H1 (cell line): ENCODE measurements at regions not wholly inside any gene's neighbourhood (a gene's known extent, or its start where the extent isn't known, plus 50 kb on each side); places are given as distances from the start of the nearest gene placed in this dataset.

Experiments used
- CTCF ChIA-PET: fragments of 300-600 bp; sonication (Branson Sonifier 250); formaldehyde crosslinking; loops from one replicate; lab custom pipeline; 2021; ENCODE audit not compliant: partially characterized antibody; lab: Charles Lee
- POLR2A ChIA-PET: fragments of 300-600 bp; sonication (Branson Sonifier 250); formaldehyde crosslinking; loops from one replicate; lab custom pipeline; 2021; ENCODE audit warnings: inconsistent platforms; ENCODE audit not compliant: partially characterized antibody; lab: Charles Lee
- DNase-seq, 2 experiments: peaks; one replicate each; pipeline versions ENCODE4 v3.0.0 to v3.0.0-alpha.2; 2010 to 2022; ENCODE audit warnings: low spot score in 2 of 2, low read depth in 1 of 2, mixed read lengths in 1 of 2
- FAIRE-seq: peaks from 2 replicates; lab custom pipeline; 2011; peaks lifted over from hg19 to GRCh38; lab: Jason Lieb, UNC
- H2AFZ ChIP-seq: 2 replicates; pipeline ENCODE4 v1.8.1; 2012; ENCODE audit warnings: low read length, inconsistent platforms
- H2AK5ac ChIP-seq: 2 replicates; pipeline ENCODE4 v1.6.1; 2013; ENCODE audit warnings: low read depth, low read length
- H2BK120ac ChIP-seq: replicated peaks from 2 replicates; pipeline ENCODE3; 2013; ENCODE audit warnings: low read depth, low read length, inconsistent platforms
- H2BK12ac ChIP-seq: 2 replicates; pipeline ENCODE4 v1.6.1; 2013; ENCODE audit warnings: low read depth, low read length
- H2BK15ac ChIP-seq: 2 replicates; pipeline ENCODE4 v1.6.1; 2013; ENCODE audit warnings: low read length
- H2BK20ac ChIP-seq: 2 replicates; pipeline ENCODE4 v1.6.1; 2013; ENCODE audit warnings: low read length
- H2BK5ac ChIP-seq: 2 replicates; pipeline ENCODE4 v1.6.1; 2013; ENCODE audit warnings: low read depth, low read length
- H3K14ac ChIP-seq: 2 replicates; pipeline ENCODE4 v1.6.1; 2013; ENCODE audit warnings: inconsistent platforms; ENCODE audit not compliant: insufficient read length
- H3K18ac ChIP-seq: 2 replicates; pipeline ENCODE4 v1.6.1; 2013; ENCODE audit warnings: low read length; ENCODE audit errors: extremely low read depth
- H3K23ac ChIP-seq: 2 replicates; pipeline ENCODE4 v1.6.1; 2013; ENCODE audit warnings: inconsistent platforms; ENCODE audit not compliant: insufficient read length
- H3K23me2 ChIP-seq: 2 replicates; pipeline ENCODE4 v1.6.1; 2013; ENCODE audit warnings: low read depth, low read length
- H3K27ac ChIP-seq: 2 replicates; pipeline ENCODE4 v1.6.1; 2011; ENCODE audit warnings: low read depth, low read length, inconsistent platforms
- H3K27me3 ChIP-seq, 4 experiments: replicated peaks in 1 of 4; 1 replicate in 1 of 4; 2 replicates in 3 of 4; pipeline versions ENCODE4 v1.6.1 to v1.8.1; 2011 to 2013; ENCODE audit warnings: low read length in 3 of 4, mild to moderate bottlenecking in 3 of 4, inconsistent platforms in 2 of 4, mixed read lengths in 2 of 4, moderate library complexity in 1 of 4; ENCODE audit not compliant: control insufficient read depth in 3 of 4, insufficient read depth in 3 of 4; ENCODE audit errors: extremely low read depth in 1 of 4
- H3K36me3 ChIP-seq, 4 experiments: 2 replicates each; pipeline versions ENCODE4 v1.6.1 to v1.8.1; 2011 to 2013; ENCODE audit warnings: mild to moderate bottlenecking in 4 of 4, low read length in 3 of 4, moderate library complexity in 2 of 4, control low read depth in 1 of 4, inconsistent platforms in 1 of 4; ENCODE audit not compliant: insufficient read depth in 4 of 4, control insufficient read depth in 2 of 4
- H3K4ac ChIP-seq: replicated peaks from 2 replicates; pipeline ENCODE3; 2013; ENCODE audit warnings: low read length, low read depth, mixed read lengths, inconsistent platforms; ENCODE audit not compliant: insufficient read length
- H3K4me1 ChIP-seq, 4 experiments: replicated peaks in 1 of 4; 1 replicate in 1 of 4; 2 replicates in 3 of 4; pipeline versions ENCODE4 v1.6.1 to v1.8.1; 2011 to 2013; ENCODE audit warnings: low read length in 3 of 4, inconsistent platforms in 2 of 4, mixed read lengths in 1 of 4; ENCODE audit not compliant: insufficient read depth in 4 of 4, control insufficient read depth in 3 of 4
- H3K4me2 ChIP-seq, 2 experiments: 2 replicates each; pipeline versions ENCODE4 v1.6.1 to v1.8.1; 2011 to 2013; ENCODE audit warnings: low read depth in 2 of 2, low read length in 2 of 2, control low read depth in 1 of 2, inconsistent platforms in 1 of 2, mild to moderate bottlenecking in 1 of 2; ENCODE audit not compliant: insufficient read depth in 1 of 2
- H3K4me3 ChIP-seq, 4 experiments: fragments of 200-600, 300-600 bp in 1 of 4; sonication (generic), shearing (Covaris generic), sonication (Bioruptor Twin) in 1 of 4; 2 replicates each; pipeline versions ENCODE4 v1.5.1 to v1.8.1; 2011 to 2016; ENCODE audit warnings: low read length in 4 of 4, low read depth in 3 of 4, control low read depth in 2 of 4, inconsistent platforms in 2 of 4, mild to moderate bottlenecking in 2 of 4, mixed read lengths in 1 of 4, moderate library complexity in 1 of 4; ENCODE audit not compliant: insufficient read depth in 2 of 4; ENCODE audit errors: extremely low read depth in 1 of 4
- H3K56ac ChIP-seq: replicated peaks from 2 replicates; pipeline ENCODE3; 2013; ENCODE audit warnings: low read depth, mild to moderate bottlenecking, mixed read lengths, low read length, inconsistent platforms; ENCODE audit not compliant: insufficient read length
- H3K79me1 ChIP-seq: 2 replicates; pipeline ENCODE4 v1.6.1; 2013; ENCODE audit warnings: low read depth, low read length, control low read depth
- H3K79me2 ChIP-seq, 2 experiments: 2 replicates each; pipeline versions ENCODE4 v1.6.1 to v1.8.1; 2012 to 2013; ENCODE audit warnings: low read length in 2 of 2, mild to moderate bottlenecking in 2 of 2, inconsistent platforms in 1 of 2; ENCODE audit not compliant: insufficient read depth in 2 of 2, control insufficient read depth in 1 of 2
- H3K9ac ChIP-seq, 4 experiments: replicated peaks in 1 of 4; 1 replicate in 1 of 4; 2 replicates in 3 of 4; pipeline versions ENCODE4 v1.6.1 to v1.8.1; 2011 to 2013; ENCODE audit warnings: low read depth in 3 of 4, low read length in 3 of 4, control low read depth in 2 of 4, mild to moderate bottlenecking in 2 of 4, moderate library complexity in 2 of 4, inconsistent platforms in 1 of 4; ENCODE audit errors: extremely low read depth in 1 of 4
- H3K9me3 ChIP-seq, 2 experiments: 2 replicates each; pipeline versions ENCODE4 v1.6.1 to v1.8.1; 2012 to 2013; ENCODE audit warnings: mild to moderate bottlenecking in 2 of 2, moderate library complexity in 2 of 2, control low read depth in 1 of 2, inconsistent platforms in 1 of 2, low read depth in 1 of 2, low read length in 1 of 2, mixed read lengths in 1 of 2; ENCODE audit not compliant: insufficient read depth in 2 of 2
- H4K20me1 ChIP-seq, 2 experiments: replicated peaks in 1 of 2; 2 replicates each; pipeline versions ENCODE3 to v1.8.1; 2011 to 2013; ENCODE audit warnings: inconsistent platforms in 2 of 2, low read length in 2 of 2, mild to moderate bottlenecking in 1 of 2; ENCODE audit not compliant: insufficient read depth in 2 of 2, control insufficient read depth in 1 of 2
- H4K5ac ChIP-seq: 2 replicates; pipeline ENCODE4 v1.6.1; 2013; ENCODE audit warnings: low read length, low read depth, mixed read lengths, inconsistent platforms; ENCODE audit not compliant: insufficient read length
- H4K8ac ChIP-seq: 2 replicates; pipeline ENCODE4 v1.8.0; 2013; ENCODE audit warnings: mild to moderate bottlenecking, moderate library complexity, low read length, inconsistent platforms; ENCODE audit not compliant: insufficient read depth; ENCODE audit errors: extremely low read depth
- H4K91ac ChIP-seq: replicated peaks from 2 replicates; pipeline ENCODE3; 2013; ENCODE audit warnings: low read length, mixed read lengths, inconsistent platforms; ENCODE audit not compliant: insufficient read length
- PHF8 ChIP-seq: fragments of 200-600 bp; sonication (generic); conservative IDR thresholded peaks from 2 replicates; pipeline ENCODE4 v1.7.1; 2012; ENCODE audit warnings: low read depth, mild to moderate bottlenecking, inconsistent platforms, low read length, moderate library complexity
- SAP30 ChIP-seq: fragments of 300-600 bp; sonication (generic); IDR thresholded peaks from 2 replicates; pipeline ENCODE4 v1.7.1; 2012; ENCODE audit warnings: low read length, moderate library complexity, mild to moderate bottlenecking, inconsistent platforms; ENCODE audit not compliant: insufficient read depth, insufficient replicate concordance
- TAF7 ChIP-seq: optimal IDR thresholded peaks from 2 replicates; pipeline ENCODE3; 2011; ENCODE audit warnings: low read depth, mild to moderate bottlenecking, inconsistent platforms, low read length, moderate library complexity, borderline replicate concordance
- TBP ChIP-seq: IDR thresholded peaks from 2 replicates; pipeline ENCODE4 v1.6.1; 2011; ENCODE audit warnings: low read depth, low read length, improper control_type of control experiment
- WGBS, 2 experiments: shearing (Covaris generic) in 1 of 2; methylation state at CpG; one replicate each; pipeline versions ENCODE4 v1.1.6 to v1.1.7; 2013 to 2015; ENCODE audit warnings: low lambda C conversion rate in 2 of 2, mixed read lengths in 2 of 2, inconsistent platforms in 1 of 2, low coverage in 1 of 2, missing lambda C conversion rate in 1 of 2; ENCODE audit not compliant: insufficient replicate concordance in 2 of 2, insufficient coverage in 1 of 2, insufficient read length in 1 of 2; ENCODE audit errors: extremely low coverage in 1 of 2, missing lambda C conversion rate in 1 of 2; 5-methylcytosine and 5-hydroxymethylcytosine counted together

DNA sequence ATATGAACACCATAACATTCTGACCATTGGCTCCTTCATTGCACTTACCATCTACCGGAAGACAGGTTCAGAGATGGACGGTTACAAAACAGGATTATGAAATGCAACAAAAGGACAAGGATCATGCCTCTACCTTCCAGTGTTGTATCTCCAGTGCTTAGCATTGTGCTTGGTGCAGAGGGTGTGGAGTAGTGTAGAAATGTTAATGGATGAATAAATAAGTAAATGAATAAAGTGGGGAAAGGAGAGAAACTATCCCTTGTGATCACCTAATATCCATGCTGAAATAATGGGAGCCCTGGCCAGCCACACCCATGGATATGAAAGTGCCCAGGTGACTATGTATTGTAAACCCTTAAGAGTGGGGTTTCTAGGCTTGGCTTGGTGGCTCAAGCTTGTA, 344.8 kb upstream of the LMCD1 start:
- H3K14ac ChIP-seq, result no peak overlapping the region
- H3K56ac ChIP-seq, result no peak overlapping the region
- H4K8ac ChIP-seq, result no peak overlapping the region
- no peak overlapping the region for H3K4ac ChIP-seq
- H3K79me2 ChIP-seq, result no peaks in the 10 kb centered on the region
- no peak overlapping the region for H2BK12ac ChIP-seq
- no peak overlapping the region for H3K27ac ChIP-seq
- H3K18ac ChIP-seq, result no peak overlapping the region
- H3K4me1 ChIP-seq, result no peaks in the 10 kb centered on the region
- no peak overlapping the region for H4K91ac ChIP-seq
- H2BK15ac ChIP-seq, result no peak overlapping the region
- no peaks in the 10 kb centered on the region for H3K9me3 ChIP-seq
- POLR2A ChIA-PET, result no interaction called here
- H3K9ac ChIP-seq, result no peak overlapping the region
- H2BK20ac ChIP-seq, result no peak overlapping the region
- WGBS, 2 experiments, result 87% methylated on average over 2 of the region's 2 CpGs; no CpG with 5 or more reads in 1 of the 2 experiments
- no peaks in the 10 kb centered on the region for H3K79me1 ChIP-seq
- CTCF ChIA-PET, result no interaction called here
- no peaks in the 10 kb centered on the region for H4K20me1 ChIP-seq
- no peak overlapping the region for H3K4me2 ChIP-seq
- FAIRE-seq (no peak), DNase-seq (no peak)
- H3K23ac ChIP-seq, result no peak overlapping the region
- H3K23me2 ChIP-seq, result no peaks in the 10 kb centered on the region; the same call in 1 of the 2 replicates
- no peak overlapping the region for H2AK5ac ChIP-seq
- H2BK120ac ChIP-seq, result no peak overlapping the region
- H2BK5ac ChIP-seq, result no peak overlapping the region
- H3K4me3 ChIP-seq, result no peak overlapping the region
- no peak overlapping the region for H2AFZ ChIP-seq
- H3K36me3 ChIP-seq, result no peaks in the 10 kb centered on the region
- H3K27me3 ChIP-seq, result no peaks in the 10 kb centered on the region
- H4K5ac ChIP-seq, result no peak overlapping the region
- TF ChIP-seq TAF7, result no peak
- no peak for TF ChIP-seq PHF8
- TF ChIP-seq TBP, result no peak
- TF ChIP-seq SAP30, result no peak
